Panc1 (cell line): ENCODE measurements at regions not wholly inside any gene's neighbourhood (a gene's known extent, or its start where the extent isn't known, plus 50 kb on each side); places are given as distances from the start of the nearest gene placed in this dataset.

Experiments used
- ATAC-seq: fragments of 200-7000 bp; cut with Tn5 transposase; 2 replicates; pipeline ENCODE4 v1.9.1; 2020; ENCODE audit warnings: mild to moderate bottlenecking, moderate library complexity
- BruUV-seq: library from RNA; stranded (reverse); fragments of 400-500 nt; replicated peaks from 2 replicates; lab custom pipeline; 2021; lab: Mats Ljungman, UMichigan
- CTCF ChIA-PET: fragments of 300-600 bp; sonication (Branson Sonifier 250); formaldehyde crosslinking; loops from one replicate; lab custom pipeline; 2022; ENCODE audit warnings: antibody characterized with exemption; lab: Charles Lee
- POLR2A ChIA-PET: fragments of 300-600 bp; sonication (Branson Sonifier 250); formaldehyde crosslinking; loops from one replicate; lab custom pipeline; 2022; ENCODE audit warnings: antibody characterized with exemption; lab: Charles Lee
- DNase-seq: peaks from one replicate; pipeline ENCODE4 v3.0.0-alpha.2; 2010; ENCODE audit warnings: low read depth, low spot score
- H3K27ac ChIP-seq: 2 replicates; pipeline ENCODE4 v1.5.1; 2011; ENCODE audit warnings: mild to moderate bottlenecking, low read length, inconsistent platforms
- H3K27me3 ChIP-seq: fragments of 200-500 bp; sonication (Bioruptor generic); 2 replicates; pipeline ENCODE4 v1.6.0; 2014; ENCODE audit warnings: low read length, inconsistent platforms; ENCODE audit not compliant: control insufficient read depth, insufficient read depth
- H3K36me3 ChIP-seq: fragments of 200-500 bp; sonication (Bioruptor generic); 2 replicates; pipeline ENCODE4 v1.5.1; 2014; ENCODE audit warnings: inconsistent platforms, mild to moderate bottlenecking, low read length, moderate library complexity; ENCODE audit not compliant: control insufficient read depth, insufficient read depth
- H3K4me1 ChIP-seq: 2 replicates; pipeline ENCODE4 v1.5.1; 2011; ENCODE audit warnings: inconsistent platforms, mild to moderate bottlenecking, low read length, moderate library complexity; ENCODE audit not compliant: control insufficient read depth, insufficient read depth
- H3K4me3 ChIP-seq, 2 experiments: 2 replicates each; pipeline ENCODE4 v1.5.1; 2011 to 2012; ENCODE audit warnings: low read depth in 2 of 2, low read length in 2 of 2, mild to moderate bottlenecking in 2 of 2, inconsistent platforms in 1 of 2, moderate library complexity in 1 of 2
- H3K9me3 ChIP-seq: fragments of 200-500 bp; sonication (Bioruptor generic); 2 replicates; pipeline ENCODE4 v1.5.1; 2014; ENCODE audit warnings: low read depth, mild to moderate bottlenecking, inconsistent platforms, low read length, moderate library complexity; ENCODE audit not compliant: control insufficient read depth, insufficient read depth
- POLR2AphosphoS5 ChIP-seq: IDR thresholded peaks from 2 replicates; pipeline ENCODE4 v1.6.1; 2012; ENCODE audit warnings: mild to moderate bottlenecking, low read depth, low read length, moderate library complexity
- SIN3A ChIP-seq: IDR thresholded peaks from 2 replicates; pipeline ENCODE4 v1.6.1; 2012; ENCODE audit warnings: low read depth, mild to moderate bottlenecking, low read length, moderate library complexity, borderline replicate concordance; ENCODE audit not compliant: insufficient read depth
- TCF7L2 ChIP-seq: IDR thresholded peaks from 2 replicates; pipeline ENCODE4 v1.6.1; 2011; ENCODE audit warnings: mild to moderate bottlenecking, low read depth, low read length, inconsistent platforms
- in situ Hi-C: cut with HindIII; loops from 2 replicates; pipeline ENCODE4 v1.10.0; 2016; ENCODE audit warnings: low sequenced_read_pairs, low pct_unique_long_range_greater_than_20kb
- intact Hi-C: fragments of 100-400 bp; cut with micrococcal nuclease; formaldehyde crosslinking; loops from one replicate; pipeline ENCODE4 v1.10.0; 2022; ENCODE audit not compliant: unreplicated experiment
- TF ChIP-seq, protein P1 (sequence below), 2 experiments: IDR thresholded peaks; 2 replicates each; pipeline ENCODE4 v1.6.1; 2011 to 2012; ENCODE audit warnings: low read depth in 2 of 2, control low read depth in 1 of 2, low read length in 1 of 2, mild to moderate bottlenecking in 1 of 2, moderate library complexity in 1 of 2; ENCODE audit not compliant: insufficient read depth in 1 of 2
- TF ChIP-seq, protein P2 (sequence below): fragments of 450-650 bp; IDR thresholded peaks from 2 replicates; pipeline ENCODE4 v1.5.1; 2017; ENCODE audit warnings: mild to moderate bottlenecking

DNA sequence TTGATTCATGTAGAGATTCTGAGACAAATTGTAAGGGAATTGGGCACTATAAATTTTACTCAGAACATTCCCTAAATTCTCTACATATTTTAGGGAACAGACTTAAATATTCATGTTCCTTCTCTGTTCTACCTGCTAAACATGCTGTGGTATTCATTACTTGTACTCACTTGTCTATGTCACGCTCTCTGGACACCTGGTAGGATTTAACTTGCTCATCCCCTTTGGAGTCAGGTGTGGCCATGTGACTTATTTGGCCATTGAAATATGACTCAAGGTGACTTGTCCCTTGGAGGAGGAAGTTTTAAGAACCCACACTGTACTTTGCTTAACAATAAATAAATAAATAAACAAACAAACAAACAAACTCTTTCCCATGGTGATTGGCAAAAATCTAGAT lies 2258.8 kb upstream of the WWC1 start:
- in situ Hi-C loops = no loop called here
- intact Hi-C loops = no loop called here
- no TSS peak for BruUV-seq

DNA sequence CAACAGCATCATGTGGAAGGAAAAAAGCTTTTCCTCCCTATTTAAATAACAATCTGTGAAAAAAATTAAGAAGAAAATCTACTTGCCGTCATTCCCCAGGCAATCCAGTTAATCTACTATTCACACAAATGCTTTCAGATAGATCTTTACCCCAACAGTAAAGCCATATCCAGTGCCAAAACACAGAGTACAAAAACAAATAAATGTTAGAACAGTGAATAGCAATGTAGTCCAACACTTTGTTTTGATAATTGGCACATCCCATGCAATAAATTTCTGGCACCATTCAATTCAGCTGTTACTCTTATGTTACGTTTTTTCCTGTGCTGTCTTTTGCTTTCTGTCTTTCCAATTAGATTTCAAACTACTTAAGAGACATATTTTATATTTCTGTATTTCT lies 2245.5 kb upstream of the WWC1 start:
- H3K9me3 ChIP-seq = no peaks in the 10 kb centered on the region
- CTCF ChIA-PET = no interaction called here
- ATAC-seq (no peak), DNase-seq (no peak)
- intact Hi-C loops = no loop called here
- no peaks in the 10 kb centered on the region for H3K36me3 ChIP-seq
- no peak overlapping the region for H3K27ac ChIP-seq
- in situ Hi-C loops = no loop called here
- H3K27me3 ChIP-seq = no peaks in the 10 kb centered on the region
- no peaks in the 10 kb centered on the region for H3K4me1 ChIP-seq
- no TSS peak for BruUV-seq
- no peak overlapping the region for H3K4me3 ChIP-seq
- TF ChIP-seq POLR2AphosphoS5 (no peak), SIN3A (no peak)
- TF ChIP-seq, protein P1, sequence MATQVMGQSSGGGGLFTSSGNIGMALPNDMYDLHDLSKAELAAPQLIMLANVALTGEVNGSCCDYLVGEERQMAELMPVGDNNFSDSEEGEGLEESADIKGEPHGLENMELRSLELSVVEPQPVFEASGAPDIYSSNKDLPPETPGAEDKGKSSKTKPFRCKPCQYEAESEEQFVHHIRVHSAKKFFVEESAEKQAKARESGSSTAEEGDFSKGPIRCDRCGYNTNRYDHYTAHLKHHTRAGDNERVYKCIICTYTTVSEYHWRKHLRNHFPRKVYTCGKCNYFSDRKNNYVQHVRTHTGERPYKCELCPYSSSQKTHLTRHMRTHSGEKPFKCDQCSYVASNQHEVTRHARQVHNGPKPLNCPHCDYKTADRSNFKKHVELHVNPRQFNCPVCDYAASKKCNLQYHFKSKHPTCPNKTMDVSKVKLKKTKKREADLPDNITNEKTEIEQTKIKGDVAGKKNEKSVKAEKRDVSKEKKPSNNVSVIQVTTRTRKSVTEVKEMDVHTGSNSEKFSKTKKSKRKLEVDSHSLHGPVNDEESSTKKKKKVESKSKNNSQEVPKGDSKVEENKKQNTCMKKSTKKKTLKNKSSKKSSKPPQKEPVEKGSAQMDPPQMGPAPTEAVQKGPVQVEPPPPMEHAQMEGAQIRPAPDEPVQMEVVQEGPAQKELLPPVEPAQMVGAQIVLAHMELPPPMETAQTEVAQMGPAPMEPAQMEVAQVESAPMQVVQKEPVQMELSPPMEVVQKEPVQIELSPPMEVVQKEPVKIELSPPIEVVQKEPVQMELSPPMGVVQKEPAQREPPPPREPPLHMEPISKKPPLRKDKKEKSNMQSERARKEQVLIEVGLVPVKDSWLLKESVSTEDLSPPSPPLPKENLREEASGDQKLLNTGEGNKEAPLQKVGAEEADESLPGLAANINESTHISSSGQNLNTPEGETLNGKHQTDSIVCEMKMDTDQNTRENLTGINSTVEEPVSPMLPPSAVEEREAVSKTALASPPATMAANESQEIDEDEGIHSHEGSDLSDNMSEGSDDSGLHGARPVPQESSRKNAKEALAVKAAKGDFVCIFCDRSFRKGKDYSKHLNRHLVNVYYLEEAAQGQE (IDR thresholded peaks at IDR 0.05; ENCODE audit: insufficient read depth in 1 of 2, low read depth in 2 of 2, low read length in 1 of 2) = no peak
- POLR2A ChIA-PET = no interaction called here

More for the DNA sequence above, 2258.8 kb upstream of the WWC1 start:
- Histone ChIP-seq H3K9me3 (no peaks in the 10 kb centered on the region), H3K4me3 (no peak overlapping the region), H3K4me1 (no peaks in the 10 kb centered on the region), H3K27ac (no peak overlapping the region), H3K36me3 (no peaks in the 10 kb centered on the region), H3K27me3 (no peaks in the 10 kb centered on the region)
- no peak for DNase-seq
- no peak for TF ChIP-seq POLR2AphosphoS5
- no peak for TF ChIP-seq TCF7L2
- TF ChIP-seq SIN3A = no peak
- TF ChIP-seq, protein P1 (IDR thresholded peaks at IDR 0.05; ENCODE audit: insufficient read depth in 1 of 2, low read depth in 2 of 2, low read length in 1 of 2) = no peak
- TF ChIP-seq, protein P2, sequence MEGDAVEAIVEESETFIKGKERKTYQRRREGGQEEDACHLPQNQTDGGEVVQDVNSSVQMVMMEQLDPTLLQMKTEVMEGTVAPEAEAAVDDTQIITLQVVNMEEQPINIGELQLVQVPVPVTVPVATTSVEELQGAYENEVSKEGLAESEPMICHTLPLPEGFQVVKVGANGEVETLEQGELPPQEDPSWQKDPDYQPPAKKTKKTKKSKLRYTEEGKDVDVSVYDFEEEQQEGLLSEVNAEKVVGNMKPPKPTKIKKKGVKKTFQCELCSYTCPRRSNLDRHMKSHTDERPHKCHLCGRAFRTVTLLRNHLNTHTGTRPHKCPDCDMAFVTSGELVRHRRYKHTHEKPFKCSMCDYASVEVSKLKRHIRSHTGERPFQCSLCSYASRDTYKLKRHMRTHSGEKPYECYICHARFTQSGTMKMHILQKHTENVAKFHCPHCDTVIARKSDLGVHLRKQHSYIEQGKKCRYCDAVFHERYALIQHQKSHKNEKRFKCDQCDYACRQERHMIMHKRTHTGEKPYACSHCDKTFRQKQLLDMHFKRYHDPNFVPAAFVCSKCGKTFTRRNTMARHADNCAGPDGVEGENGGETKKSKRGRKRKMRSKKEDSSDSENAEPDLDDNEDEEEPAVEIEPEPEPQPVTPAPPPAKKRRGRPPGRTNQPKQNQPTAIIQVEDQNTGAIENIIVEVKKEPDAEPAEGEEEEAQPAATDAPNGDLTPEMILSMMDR = no peak
- ChIA-PET CTCF (no interaction called here), POLR2A (no interaction called here)
- ATAC-seq = no peak
